ENCODE measurements at regions not wholly inside any gene's neighbourhood (a gene's known extent, or its start where the extent isn't known, plus 50 kb on each side); places are given as distances from the start of the nearest gene placed in this dataset.

GRCh38 chr2:19746137-19746600 is 155.6 kb downstream of the TTC32 start:
- TF ChIP-seq EZH2 (IDR thresholded peaks at IDR 0.05; ENCODE audit: borderline replicate concordance, low read depth, low read length, poor library complexity, severe bottlenecking) = no peak
- TF ChIP-seq, protein P1, sequence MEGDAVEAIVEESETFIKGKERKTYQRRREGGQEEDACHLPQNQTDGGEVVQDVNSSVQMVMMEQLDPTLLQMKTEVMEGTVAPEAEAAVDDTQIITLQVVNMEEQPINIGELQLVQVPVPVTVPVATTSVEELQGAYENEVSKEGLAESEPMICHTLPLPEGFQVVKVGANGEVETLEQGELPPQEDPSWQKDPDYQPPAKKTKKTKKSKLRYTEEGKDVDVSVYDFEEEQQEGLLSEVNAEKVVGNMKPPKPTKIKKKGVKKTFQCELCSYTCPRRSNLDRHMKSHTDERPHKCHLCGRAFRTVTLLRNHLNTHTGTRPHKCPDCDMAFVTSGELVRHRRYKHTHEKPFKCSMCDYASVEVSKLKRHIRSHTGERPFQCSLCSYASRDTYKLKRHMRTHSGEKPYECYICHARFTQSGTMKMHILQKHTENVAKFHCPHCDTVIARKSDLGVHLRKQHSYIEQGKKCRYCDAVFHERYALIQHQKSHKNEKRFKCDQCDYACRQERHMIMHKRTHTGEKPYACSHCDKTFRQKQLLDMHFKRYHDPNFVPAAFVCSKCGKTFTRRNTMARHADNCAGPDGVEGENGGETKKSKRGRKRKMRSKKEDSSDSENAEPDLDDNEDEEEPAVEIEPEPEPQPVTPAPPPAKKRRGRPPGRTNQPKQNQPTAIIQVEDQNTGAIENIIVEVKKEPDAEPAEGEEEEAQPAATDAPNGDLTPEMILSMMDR (conservative IDR thresholded peaks at IDR 0.05; ENCODE audit: low read depth, low read length) = no peak
